Hepatocyte (in vitro differentiated cells): ENCODE measurements at regions not wholly inside any gene's neighbourhood (a gene's known extent, or its start where the extent isn't known, plus 50 kb on each side); places are given as distances from the start of the nearest gene placed in this dataset.

Experiments used
- EZH2 ChIP-seq: fragments of 200-600 bp; sonication (generic); IDR thresholded peaks from 2 replicates; pipeline ENCODE4 v1.6.1; 2016; ENCODE audit warnings: antibody characterized with exemption, mild to moderate bottlenecking, borderline replicate concordance
- TF ChIP-seq, protein P1 (sequence below): fragments of 200-600 bp; sonication (generic); IDR thresholded peaks from 2 replicates; pipeline ENCODE4 v1.5.1; 2016; ENCODE audit warnings: antibody characterized with exemption, mild to moderate bottlenecking; ENCODE audit not compliant: poor library complexity

DNA sequence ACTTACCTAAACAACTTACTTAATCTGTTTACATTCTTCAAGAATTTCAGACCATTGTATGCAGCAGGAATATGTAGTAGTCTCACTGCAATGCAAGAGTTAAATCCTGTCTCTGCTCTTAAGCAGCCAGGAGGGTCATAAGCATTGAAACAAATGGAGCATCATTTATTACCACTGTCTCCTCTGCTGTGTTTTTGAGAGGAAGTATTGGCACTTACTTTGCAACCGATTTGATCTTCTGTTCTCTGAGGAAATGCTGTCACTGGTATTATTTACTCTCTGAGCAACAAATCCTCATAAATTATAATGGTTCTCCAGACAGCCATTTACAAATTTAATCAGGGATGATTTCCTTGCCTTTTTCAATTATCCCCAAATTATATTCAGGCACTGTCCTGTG is 1367.1 kb downstream of the STIM2 start:
- TF ChIP-seq, protein P1, sequence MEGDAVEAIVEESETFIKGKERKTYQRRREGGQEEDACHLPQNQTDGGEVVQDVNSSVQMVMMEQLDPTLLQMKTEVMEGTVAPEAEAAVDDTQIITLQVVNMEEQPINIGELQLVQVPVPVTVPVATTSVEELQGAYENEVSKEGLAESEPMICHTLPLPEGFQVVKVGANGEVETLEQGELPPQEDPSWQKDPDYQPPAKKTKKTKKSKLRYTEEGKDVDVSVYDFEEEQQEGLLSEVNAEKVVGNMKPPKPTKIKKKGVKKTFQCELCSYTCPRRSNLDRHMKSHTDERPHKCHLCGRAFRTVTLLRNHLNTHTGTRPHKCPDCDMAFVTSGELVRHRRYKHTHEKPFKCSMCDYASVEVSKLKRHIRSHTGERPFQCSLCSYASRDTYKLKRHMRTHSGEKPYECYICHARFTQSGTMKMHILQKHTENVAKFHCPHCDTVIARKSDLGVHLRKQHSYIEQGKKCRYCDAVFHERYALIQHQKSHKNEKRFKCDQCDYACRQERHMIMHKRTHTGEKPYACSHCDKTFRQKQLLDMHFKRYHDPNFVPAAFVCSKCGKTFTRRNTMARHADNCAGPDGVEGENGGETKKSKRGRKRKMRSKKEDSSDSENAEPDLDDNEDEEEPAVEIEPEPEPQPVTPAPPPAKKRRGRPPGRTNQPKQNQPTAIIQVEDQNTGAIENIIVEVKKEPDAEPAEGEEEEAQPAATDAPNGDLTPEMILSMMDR = no peak
- TF ChIP-seq EZH2 = no peak
